ENCODE measurements at regions not wholly inside any gene's neighbourhood (a gene's known extent, or its start where the extent isn't known, plus 50 kb on each side); places are given as distances from the start of the nearest gene placed in this dataset.

GRCh38 chr1:34433099-34433498, 256.4 kb downstream of the C1orf94 start:
- H3K27me3 ChIP-seq, result peaks cover 21% of the 10 kb centered on the region
- TF ChIP-seq CTCF (IDR thresholded peaks at IDR 0.05; ENCODE audit: low read depth, low read length), result no peak
- H3K36me3 ChIP-seq, result no peaks in the 10 kb centered on the region
- H3K27ac ChIP-seq, result no peak overlapping the region
- DNase-seq (ENCODE audit: low read depth in 1 of 2, low spot score in 1 of 2), result no peak
- H3K9me3 ChIP-seq (ENCODE audit: low read depth), result no peaks in the 10 kb centered on the region
- H3K4me3 ChIP-seq, result no peak overlapping the region
- no peaks in the 10 kb centered on the region for H3K4me1 ChIP-seq (ENCODE audit: low read depth)

- TF ChIP-seq CTCF (IDR thresholded peaks at IDR 0.05; ENCODE audit: low read depth, low read length), result no peak
- no peaks in the 10 kb centered on the region for H3K4me1 ChIP-seq (ENCODE audit: low read depth)
These were observed 260.1 kb downstream of the C1orf94 start for GRCh38 chr1:34436836-34437235.

GRCh38 chr1:34441259-34442069, 264.8 kb downstream of the C1orf94 start:
- H3K4me3 ChIP-seq, result no peak overlapping the region
- no peaks in the 10 kb centered on the region for H3K4me1 ChIP-seq (ENCODE audit: low read depth)
- peaks cover 3% of the 10 kb centered on the region for H3K27me3 ChIP-seq
- H3K27ac ChIP-seq, result no peak overlapping the region
- no peaks in the 10 kb centered on the region for H3K36me3 ChIP-seq
- no peak for DNase-seq (ENCODE audit: low read depth in 1 of 2, low spot score in 1 of 2)
- TF ChIP-seq CTCF (IDR thresholded peaks at IDR 0.05; ENCODE audit: low read depth, low read length), result no peak
- H3K9me3 ChIP-seq (ENCODE audit: low read depth), result no peaks in the 10 kb centered on the region

More at GRCh38 chr1:34436836-34437235, 260.1 kb downstream of the C1orf94 start:
- DNase-seq (ENCODE audit: low read depth in 1 of 2, low spot score in 1 of 2), result no peak
- Histone ChIP-seq H3K27me3 (peaks cover 21% of the 10 kb centered on the region), H3K4me3 (no peak overlapping the region), H3K36me3 (no peaks in the 10 kb centered on the region), H3K27ac (no peak overlapping the region), H3K9me3 (ENCODE audit: low read depth) (no peaks in the 10 kb centered on the region)

- no peaks in the 10 kb centered on the region for H3K27me3 ChIP-seq
- H3K4me3 ChIP-seq, result no peak overlapping the region
- DNase-seq (ENCODE audit: low read depth in 1 of 2, low spot score in 1 of 2), result no peak
- H3K27ac ChIP-seq, result no peak overlapping the region
- H3K36me3 ChIP-seq, result no peaks in the 10 kb centered on the region
- no peaks in the 10 kb centered on the region for H3K4me1 ChIP-seq (ENCODE audit: low read depth)
- TF ChIP-seq CTCF (IDR thresholded peaks at IDR 0.05; ENCODE audit: low read depth, low read length), result no peak
- H3K9me3 ChIP-seq (ENCODE audit: low read depth), result no peaks in the 10 kb centered on the region
These were observed 267.8 kb downstream of the C1orf94 start for GRCh38 chr1:34444516-34444915.

GRCh38 chr1:34450325-34450724, 273.6 kb downstream of the C1orf94 start:
- no peak for DNase-seq (ENCODE audit: low read depth in 1 of 2, low spot score in 1 of 2)
- Histone ChIP-seq H3K36me3 (no peaks in the 10 kb centered on the region), H3K4me3 (no peak overlapping the region), H3K9me3 (ENCODE audit: low read depth) (no peaks in the 10 kb centered on the region), H3K27ac (no peak overlapping the region), H3K4me1 (ENCODE audit: low read depth) (no peaks in the 10 kb centered on the region), H3K27me3 (no peaks in the 10 kb centered on the region)
- TF ChIP-seq CTCF (IDR thresholded peaks at IDR 0.05; ENCODE audit: low read depth, low read length), result no peak
